ENCODE measurements at regions not wholly inside any gene's neighbourhood (a gene's known extent, or its start where the extent isn't known, plus 50 kb on each side); places are given as distances from the start of the nearest gene placed in this dataset.

GRCh38 chr20:51091406-51092195 is 68.7 kb upstream of the KCNG1 start:
- DNase-seq: no peak

- no peak for DNase-seq
Measured at GRCh38 chr20:51089840-51090239, 66.9 kb upstream of the KCNG1 start.

DNA sequence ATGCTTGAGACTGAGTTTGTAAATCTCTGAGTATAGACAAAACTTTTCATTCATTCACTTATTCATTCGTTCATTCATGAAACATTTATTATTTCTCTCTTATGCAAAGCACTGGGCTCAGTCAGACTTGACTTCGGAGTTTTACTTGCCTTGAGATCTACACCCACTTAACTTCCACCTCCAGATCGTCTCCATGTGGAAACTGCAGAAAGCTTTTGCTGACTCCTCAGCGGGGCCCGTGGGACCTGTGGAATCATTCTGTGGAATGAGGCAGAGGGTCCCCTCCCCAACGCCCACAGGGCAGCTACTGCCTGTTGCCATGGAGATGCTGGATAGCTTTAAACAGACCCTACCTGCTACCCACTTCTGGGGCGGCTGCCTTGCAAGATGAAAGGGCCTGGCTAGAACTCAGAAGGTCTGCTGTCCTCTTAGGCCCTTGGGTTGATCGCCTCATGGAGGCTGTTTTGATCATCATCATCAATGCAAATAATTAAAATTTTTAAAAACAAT is 66.4 kb upstream of the KCNG1 start:
- no peak for DNase-seq

- no peak for DNase-seq
Measured at GRCh38 chr20:51087266-51087665, 64.4 kb upstream of the KCNG1 start.

- no peak for DNase-seq
Measured at GRCh38 chr20:51085769-51086168, 62.9 kb upstream of the KCNG1 start.

GRCh38 chr20:51084593-51085377 is 61.9 kb upstream of the KCNG1 start:
- no peak for DNase-seq

- DNase-seq: no peak
Measured at GRCh38 chr20:51083447-51083846, 60.5 kb upstream of the KCNG1 start.

GRCh38 chr20:51082988-51083387 is 60.1 kb upstream of the KCNG1 start:
- DNase-seq: no peak

- DNase-seq: no peak
Measured at GRCh38 chr20:51080516-51080915, 57.6 kb upstream of the KCNG1 start.

DNA sequence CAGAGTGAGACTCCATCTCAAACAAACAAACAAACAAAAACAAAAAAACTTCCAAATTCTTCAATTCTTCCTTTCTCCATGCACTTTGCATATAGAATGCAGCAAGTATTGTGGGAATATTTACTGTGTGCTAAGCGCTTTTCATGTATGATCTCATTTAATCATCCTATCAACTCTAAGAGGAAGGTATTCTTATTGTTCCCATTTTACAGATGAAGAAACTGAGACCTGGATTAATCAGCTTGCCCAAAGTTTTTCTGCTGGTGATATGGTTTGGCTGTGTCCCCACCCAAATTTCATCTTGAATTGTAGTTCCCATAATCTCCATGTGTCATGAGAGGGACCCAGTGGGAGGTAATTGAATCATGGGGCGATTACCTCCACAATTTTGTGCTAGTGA is 56.6 kb upstream of the KCNG1 start:
- DNase-seq: no peak

DNA sequence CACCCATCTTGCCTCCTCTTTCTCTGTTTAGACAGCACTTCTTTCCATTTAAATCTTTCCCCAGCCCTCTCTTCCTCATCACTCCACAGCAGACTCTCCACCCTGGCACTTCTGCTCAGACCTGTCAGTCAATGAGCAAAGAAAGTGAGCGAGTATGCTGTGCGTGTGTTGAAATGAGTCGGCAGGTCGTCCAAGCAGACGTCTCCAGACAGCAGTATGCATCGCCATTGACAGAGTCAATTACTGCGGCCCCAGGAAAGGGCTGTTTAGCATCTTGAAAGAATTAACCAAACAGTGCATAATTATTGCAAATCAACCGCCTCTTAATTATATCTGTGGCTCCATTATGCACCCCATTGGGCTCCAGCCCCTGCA is 54.8 kb upstream of the KCNG1 start:
- DNase-seq: no peak

DNA sequence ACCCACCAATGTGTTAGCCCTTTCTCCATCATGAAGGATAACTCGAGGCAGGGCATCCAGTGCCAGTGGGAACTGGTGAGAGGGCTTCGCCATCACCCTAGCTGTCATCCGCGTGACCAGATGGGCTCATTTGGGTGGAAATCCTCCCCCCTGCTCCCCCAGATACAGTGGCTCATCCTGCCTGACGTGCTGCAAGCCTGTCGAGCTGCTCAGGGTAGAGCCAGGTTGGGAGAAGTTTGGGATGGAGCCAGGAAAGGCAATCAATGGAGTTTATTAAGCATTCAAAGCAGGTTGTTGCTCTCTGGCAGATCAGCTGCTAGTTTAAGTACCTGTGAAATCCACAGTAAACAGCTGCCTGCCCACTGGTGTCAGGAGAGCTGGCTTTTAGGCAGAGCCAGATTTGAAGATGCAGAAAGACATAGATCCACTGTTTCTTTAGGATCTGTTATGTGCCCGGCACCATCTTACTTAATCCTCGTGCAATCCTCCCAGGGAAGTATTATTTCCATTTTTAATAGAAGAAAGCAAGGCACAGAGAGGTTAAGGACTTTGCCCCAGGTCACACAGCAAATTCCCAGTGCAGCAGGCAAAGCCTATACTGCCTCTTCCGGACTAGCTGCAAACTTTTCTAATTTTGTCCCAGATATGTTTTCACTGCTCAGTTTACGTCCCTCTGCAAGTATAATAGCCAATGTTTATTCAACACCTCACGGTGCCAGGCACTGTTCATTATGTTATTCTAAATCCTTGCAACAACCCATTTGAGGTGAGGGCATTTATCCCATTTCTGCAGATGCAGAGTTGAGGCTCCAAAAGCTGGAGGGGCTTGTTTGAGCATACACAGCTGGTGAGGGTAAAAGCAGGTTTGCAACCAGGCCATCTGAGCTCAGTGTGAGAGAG is 54.1 kb upstream of the KCNG1 start:
- no peak for DNase-seq

- no peak for DNase-seq
Measured at GRCh38 chr20:51074062-51074461, 51.2 kb upstream of the KCNG1 start.
